GM12878 (cell line): ENCODE measurements at regions not wholly inside any gene's neighbourhood (a gene's known extent, or its start where the extent isn't known, plus 50 kb on each side); places are given as distances from the start of the nearest gene placed in this dataset.

Experiments used
- ATAC-seq: fragments of 200-7000 bp; cut with Tn5 transposase; 3 replicates; pipeline ENCODE4 v1.9.1; 2020; ENCODE audit warnings: mild to moderate bottlenecking, moderate library complexity
- BruUV-seq: library from RNA; stranded (reverse); fragments of 400-500 nt; replicated peaks from 2 replicates; lab custom pipeline; 2021; lab: Mats Ljungman, UMichigan
- CTCF ChIA-PET: fragments of 300-600 bp; sonication (Branson Sonifier 250); formaldehyde crosslinking; extraction: SDS; loops from one replicate; lab custom pipeline; 2021; ENCODE audit warnings: inconsistent platforms; lab: Yijun Ruan, JAX
- POLR2A ChIA-PET: fragments of 350-600 bp; formaldehyde crosslinking; extraction: SDS; loops from one replicate; lab custom pipeline; 2021; ENCODE audit warnings: inconsistent platforms; lab: Charles Lee
- RAD21 ChIA-PET: fragments of 300-600 bp; sonication (Branson Sonifier 250); formaldehyde crosslinking; loops from one replicate; lab custom pipeline; 2023; ENCODE audit warnings: antibody characterized with exemption; ENCODE audit not compliant: unreplicated experiment; lab: Charles Lee
- SMC1A ChIA-PET: fragments of 300-600 bp; sonication (Branson Sonifier 250); formaldehyde crosslinking; loops from one replicate; lab custom pipeline; 2023; ENCODE audit not compliant: unreplicated experiment, uncharacterized antibody; lab: Charles Lee
- DNase-seq: peaks from one replicate; pipeline ENCODE4 v3.0.0-alpha.2; 2011; ENCODE audit warnings: low read depth, low spot score
- FAIRE-seq: peaks from 3 replicates; lab custom pipeline; 2011; peaks lifted over from hg19 to GRCh38; lab: Jason Lieb, UNC
- H2AFZ ChIP-seq: 2 replicates; pipeline ENCODE4 v1.6.0; 2011; ENCODE audit warnings: low read depth, low read length, control low read depth; ENCODE audit not compliant: control insufficient read depth
- H3K27ac ChIP-seq: 2 replicates; pipeline ENCODE4 v1.5.1; 2011; ENCODE audit warnings: control low read depth; ENCODE audit not compliant: control insufficient read depth, insufficient read depth
- H3K27me3 ChIP-seq, 2 experiments: replicated peaks in 1 of 2; 2 replicates each; pipeline versions ENCODE4 v1.6.0 to v1.6.1; 2011; ENCODE audit warnings: low read length in 1 of 2; ENCODE audit not compliant: control insufficient read depth in 2 of 2, insufficient read depth in 2 of 2
- H3K36me3 ChIP-seq, 2 experiments: 2 replicates each; pipeline ENCODE4 v1.5.1; 2011; ENCODE audit warnings: low read length in 1 of 2; ENCODE audit not compliant: control insufficient read depth in 2 of 2, insufficient read depth in 2 of 2
- H3K4me1 ChIP-seq: 2 replicates; pipeline ENCODE4 v1.6.1; 2011; ENCODE audit warnings: mild to moderate bottlenecking, low read length, moderate library complexity, mixed read lengths; ENCODE audit not compliant: control insufficient read depth, insufficient read depth
- H3K4me2 ChIP-seq: 2 replicates; pipeline ENCODE4 v1.6.0; 2011; ENCODE audit warnings: control low read depth; ENCODE audit not compliant: control insufficient read depth, insufficient read depth
- H3K4me3 ChIP-seq: fragments of 200-600 bp; sonication (generic); 2 replicates; pipeline ENCODE4 v1.5.1; 2016
- H3K79me2 ChIP-seq: 2 replicates; pipeline ENCODE4 v1.6.0; 2011; ENCODE audit warnings: low read length; ENCODE audit not compliant: control insufficient read depth, insufficient read depth
- H3K9ac ChIP-seq: 2 replicates; pipeline ENCODE4 v1.8.0; 2011; ENCODE audit warnings: low read length, control low read depth, mixed read lengths; ENCODE audit not compliant: control insufficient read depth, insufficient read depth
- H3K9me3 ChIP-seq: replicated peaks from 3 replicates; pipeline ENCODE4 v1.5.1; 2011; ENCODE audit warnings: mild to moderate bottlenecking, low read length; ENCODE audit not compliant: control insufficient read depth, insufficient read depth
- H4K20me1 ChIP-seq: 2 replicates; pipeline ENCODE4 v1.6.0; 2011; ENCODE audit not compliant: control insufficient read depth, insufficient read depth
- BRCA1 ChIP-seq: IDR thresholded peaks from 2 replicates; pipeline ENCODE4 v1.6.1; 2011; ENCODE audit warnings: low read depth, low read length, improper control_type of control experiment
- CBX3 ChIP-seq: fragments of 200-600 bp; sonication (generic); IDR thresholded peaks from 2 replicates; pipeline ENCODE4 v1.6.1; 2016; ENCODE audit warnings: low read depth, borderline replicate concordance
- CUX1 ChIP-seq: IDR thresholded peaks from 2 replicates; pipeline ENCODE4 v1.6.1; 2012; ENCODE audit warnings: improper control_type of control experiment, low read depth, low read length; ENCODE audit not compliant: insufficient replicate concordance
- E2F8 ChIP-seq: fragments of 450-650 bp; IDR thresholded peaks from 2 replicates; pipeline ENCODE4 v1.6.1; 2018; ENCODE audit warnings: mild to moderate bottlenecking, low read depth, moderate library complexity; ENCODE audit not compliant: partially characterized antibody
- HDGF ChIP-seq: fragments of 450-650 bp; IDR thresholded peaks from 2 replicates; pipeline ENCODE4 v1.6.1; 2016; ENCODE audit warnings: antibody characterized with exemption
- IRF4 ChIP-seq: IDR thresholded peaks from 2 replicates; pipeline ENCODE4 v1.6.1; 2011; ENCODE audit warnings: low read depth, low read length
- NBN ChIP-seq: fragments of 450-650 bp; IDR thresholded peaks from 2 replicates; pipeline ENCODE4 v1.6.1; 2016
- NFIC ChIP-seq: IDR thresholded peaks from 2 replicates; pipeline ENCODE4 v1.6.1; 2012; ENCODE audit warnings: low read depth, mild to moderate bottlenecking, inconsistent platforms, low read length, moderate library complexity
- STAT3 ChIP-seq: IDR thresholded peaks from 2 replicates; pipeline ENCODE4 v1.6.1; 2011; ENCODE audit warnings: low read depth, low read length, improper control_type of control experiment
- WGBS: methylation state at CpG from one replicate; pipeline ENCODE4 v1.1.6; 2016; ENCODE audit warnings: low lambda C conversion rate; ENCODE audit not compliant: insufficient replicate concordance, insufficient coverage; ENCODE audit errors: missing lambda C conversion rate; 5-methylcytosine and 5-hydroxymethylcytosine counted together
- in situ Hi-C: fragments of 300-500 bp; cut with MboI; formaldehyde crosslinking; loops from 9 replicates; pipeline ENCODE4 v1.14.3; 2018; ENCODE audit warnings: mixed read lengths
- intact Hi-C: fragments of 100-400 bp; cut with micrococcal nuclease; formaldehyde crosslinking; loops from one replicate; pipeline ENCODE4 v1.14.2; 2022; ENCODE audit not compliant: unreplicated experiment
- TF ChIP-seq, protein P1 (sequence below): fragments of 450-650 bp; IDR thresholded peaks from 2 replicates; pipeline ENCODE4 v1.6.1; 2018; ENCODE audit warnings: borderline replicate concordance, mild to moderate bottlenecking; ENCODE audit not compliant: partially characterized antibody

DNA sequence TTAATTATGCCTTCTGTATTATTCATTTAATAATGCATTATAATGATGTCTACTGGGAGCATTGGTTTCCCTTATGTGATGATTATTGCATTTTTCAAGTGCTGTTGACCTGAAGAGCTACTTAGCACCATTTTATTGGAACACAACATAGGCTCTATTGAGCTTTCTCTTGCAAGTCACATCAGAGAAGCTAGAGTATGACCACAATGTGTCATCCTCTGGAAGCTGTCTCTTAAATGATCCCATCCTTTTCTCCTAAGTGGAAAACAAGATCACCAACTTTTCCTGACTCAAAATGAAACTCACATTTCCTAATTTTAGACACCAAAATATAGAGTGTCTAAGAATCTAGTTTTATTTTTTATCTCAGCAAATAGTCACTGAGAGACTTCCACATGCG, 1451.9 kb downstream of the PCDH7 start:
- H3K9me3 ChIP-seq: no peaks in the 10 kb centered on the region
- H3K79me2 ChIP-seq: no peaks in the 10 kb centered on the region
- ATAC-seq (no peak), FAIRE-seq (no peak)
- H3K9ac ChIP-seq: no peak overlapping the region
- H3K27me3 ChIP-seq: no peaks in the 10 kb centered on the region
- no peak overlapping the region for H3K4me3 ChIP-seq
- 35% methylated on average over 1 of the region's 1 CpG for WGBS
- RAD21 ChIA-PET: no interaction called here
- no peak overlapping the region for H2AFZ ChIP-seq
- CTCF ChIA-PET: interaction anchor here (0.6 kb wide), 1 partner anchor 571 kb away, joined by 4 read pairs; no protein-coding TSS in a partner anchor
- TF ChIP-seq, protein P1, sequence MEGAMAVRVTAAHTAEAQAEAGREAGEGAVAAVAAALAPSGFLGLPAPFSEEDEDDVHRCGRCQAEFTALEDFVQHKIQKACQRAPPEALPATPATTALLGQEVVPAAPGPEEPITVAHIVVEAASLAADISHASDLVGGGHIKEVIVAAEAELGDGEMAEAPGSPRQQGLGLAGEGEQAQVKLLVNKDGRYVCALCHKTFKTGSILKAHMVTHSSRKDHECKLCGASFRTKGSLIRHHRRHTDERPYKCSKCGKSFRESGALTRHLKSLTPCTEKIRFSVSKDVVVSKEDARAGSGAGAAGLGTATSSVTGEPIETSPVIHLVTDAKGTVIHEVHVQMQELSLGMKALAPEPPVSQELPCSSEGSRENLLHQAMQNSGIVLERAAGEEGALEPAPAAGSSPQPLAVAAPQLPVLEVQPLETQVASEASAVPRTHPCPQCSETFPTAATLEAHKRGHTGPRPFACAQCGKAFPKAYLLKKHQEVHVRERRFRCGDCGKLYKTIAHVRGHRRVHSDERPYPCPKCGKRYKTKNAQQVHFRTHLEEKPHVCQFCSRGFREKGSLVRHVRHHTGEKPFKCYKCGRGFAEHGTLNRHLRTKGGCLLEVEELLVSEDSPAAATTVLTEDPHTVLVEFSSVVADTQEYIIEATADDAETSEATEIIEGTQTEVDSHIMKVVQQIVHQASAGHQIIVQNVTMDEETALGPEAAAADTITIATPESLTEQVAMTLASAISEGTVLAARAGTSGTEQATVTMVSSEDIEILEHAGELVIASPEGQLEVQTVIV: no peak
- TF ChIP-seq HDGF (no peak), E2F8 (no peak), CUX1 (no peak), STAT3 (no peak), NBN (no peak), NFIC (no peak), BRCA1 (no peak), CBX3 (no peak), IRF4 (no peak)
- TF ChIP-seq, all 136 proteins: peak for 0
- Histone ChIP-seq H3K27ac (no peak overlapping the region), H3K4me2 (no peak overlapping the region), H4K20me1 (no peaks in the 10 kb centered on the region), H3K36me3 (no peaks in the 10 kb centered on the region), H3K4me1 (no peaks in the 10 kb centered on the region)
- in situ Hi-C loops (no loop called here), intact Hi-C loops (no loop called here)
- DNase-seq: no peak
- BruUV-seq: no TSS peak
- SMC1A ChIA-PET: no interaction called here
- POLR2A ChIA-PET: no interaction called here
